Astrocyte of the spinal cord (primary cell): ENCODE measurements at regions not wholly inside any gene's neighbourhood (a gene's known extent, or its start where the extent isn't known, plus 50 kb on each side); places are given as distances from the start of the nearest gene placed in this dataset.
"Not testable (repeated sequence)": the region's sequence is repeated elsewhere in the genome, so short reads cannot be mapped to it uniquely, and the experiment has no call there.

Experiments used
- DNase-seq: peaks from one replicate; pipeline ENCODE4 v3.0.0; 2011; ENCODE audit warnings: low read depth, low spot score
- H3K4me3 ChIP-seq: 2 replicates; pipeline ENCODE4 v1.5.1; 2011; ENCODE audit warnings: low read depth, mild to moderate bottlenecking, low read length, moderate library complexity
- CTCF ChIP-seq: IDR thresholded peaks from 2 replicates; pipeline ENCODE4 v1.5.1; 2012; ENCODE audit warnings: low read depth, mild to moderate bottlenecking, low read length, inconsistent platforms
- in situ Hi-C: cut with HindIII; loops from 2 replicates; pipeline ENCODE4 v1.10.0; 2017; ENCODE audit warnings: low sequenced_read_pairs

GRCh38 chr1:102262994-102263393 is 266.3 kb upstream of the OLFM3 start:
- no peak overlapping the region for H3K4me3 ChIP-seq
- in situ Hi-C loops, result no loop called here
- TF ChIP-seq CTCF, result no peak
- DNase-seq, result no peak

- H3K4me3 ChIP-seq, result no peak overlapping the region
- no peak for TF ChIP-seq CTCF
- in situ Hi-C loops, result no loop called here
Measured at GRCh38 chr1:102252731-102253505, 256.2 kb upstream of the OLFM3 start.

GRCh38 chr1:102241431-102242338 is 245.0 kb upstream of the OLFM3 start:
- no peak for TF ChIP-seq CTCF
- in situ Hi-C loops, result no loop called here
- DNase-seq, result no peak
- H3K4me3 ChIP-seq, result no peak overlapping the region

More at GRCh38 chr1:102252731-102253505, 256.2 kb upstream of the OLFM3 start:
- no peak for DNase-seq

GRCh38 chr1:102239247-102239646 is 242.5 kb upstream of the OLFM3 start:
- in situ Hi-C loops, result no loop called here
- H3K4me3 ChIP-seq, result no peak overlapping the region

GRCh38 chr1:102234753-102235359 is 238.1 kb upstream of the OLFM3 start:
- DNase-seq, result no peak
- H3K4me3 ChIP-seq, result no peak overlapping the region
- no peak for TF ChIP-seq CTCF
- in situ Hi-C loops, result no loop called here

More at GRCh38 chr1:102239247-102239646, 242.5 kb upstream of the OLFM3 start:
- no peak for DNase-seq
- no peak for TF ChIP-seq CTCF

GRCh38 chr1:102219463-102219862 is 222.7 kb upstream of the OLFM3 start:
- H3K4me3 ChIP-seq, result no peak overlapping the region
- in situ Hi-C loops, result no loop called here
- no peak for TF ChIP-seq CTCF
- no peak for DNase-seq

GRCh38 chr1:102210891-102211290 is 214.2 kb upstream of the OLFM3 start:
- in situ Hi-C loops, DNase-seq, H3K4me3 ChIP-seq: not testable (repeated sequence)
